Right lobe of liver (tissue), 4 donors: ENCODE measurements at regions not wholly inside any gene's neighbourhood (a gene's known extent, or its start where the extent isn't known, plus 50 kb on each side); places are given as distances from the start of the nearest gene placed in this dataset.

Experiments
- CTCF ChIP-seq, 4 donors: fragments of 200-600 bp in 3 of 4; fragments of 450-650 bp in 1 of 4; IDR thresholded peaks; one replicate each; pipeline versions ENCODE4 v1.5.1 to v1.8.0; 2016 to 2022; ENCODE audit warnings: antibody characterized with exemption in 4 of 4, mild to moderate bottlenecking in 2 of 4
- POLR2A ChIP-seq: fragments of 450-650 bp; IDR thresholded peaks from one replicate; pipeline ENCODE4 v1.6.1; 2017; ENCODE audit warnings: antibody characterized with exemption, mild to moderate bottlenecking
- donor health status: DM: no; HTN: no; CAD: no.
- donor health status: DM: no; HTN: no; CAD: no.
- donor health status: DM: no; HTN: yes; CAD: no.

GRCh38 chr21:38120984-38121855 lies 135.6 kb upstream of the KCNJ15 start:
- TF ChIP-seq CTCF (IDR thresholded peaks at IDR 0.05) (no peak), POLR2A (no peak)
